ENCODE measurements at regions not wholly inside any gene's neighbourhood (a gene's known extent, or its start where the extent isn't known, plus 50 kb on each side); places are given as distances from the start of the nearest gene placed in this dataset.

DNA sequence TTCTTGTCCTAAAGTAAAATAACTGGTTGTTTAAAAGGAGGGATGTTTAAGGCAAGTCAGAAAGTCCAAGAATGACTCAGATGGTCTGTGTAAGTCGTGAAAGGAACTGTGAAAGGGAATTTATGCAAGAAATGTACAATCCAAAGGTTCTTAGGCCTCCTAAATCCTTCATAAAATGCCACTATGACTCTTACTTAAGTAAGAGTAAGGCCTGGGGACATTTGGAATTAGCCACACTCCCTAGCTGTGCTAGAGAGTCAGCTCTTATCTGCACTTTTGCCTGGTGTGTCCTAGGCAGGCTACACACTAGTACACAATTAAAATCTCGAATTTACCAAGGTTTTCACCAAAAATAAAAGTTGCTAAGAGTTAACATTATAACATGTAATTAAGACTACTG is 686.9 kb downstream of the UQCRFS1 start:
- TF ChIP-seq, protein P1, sequence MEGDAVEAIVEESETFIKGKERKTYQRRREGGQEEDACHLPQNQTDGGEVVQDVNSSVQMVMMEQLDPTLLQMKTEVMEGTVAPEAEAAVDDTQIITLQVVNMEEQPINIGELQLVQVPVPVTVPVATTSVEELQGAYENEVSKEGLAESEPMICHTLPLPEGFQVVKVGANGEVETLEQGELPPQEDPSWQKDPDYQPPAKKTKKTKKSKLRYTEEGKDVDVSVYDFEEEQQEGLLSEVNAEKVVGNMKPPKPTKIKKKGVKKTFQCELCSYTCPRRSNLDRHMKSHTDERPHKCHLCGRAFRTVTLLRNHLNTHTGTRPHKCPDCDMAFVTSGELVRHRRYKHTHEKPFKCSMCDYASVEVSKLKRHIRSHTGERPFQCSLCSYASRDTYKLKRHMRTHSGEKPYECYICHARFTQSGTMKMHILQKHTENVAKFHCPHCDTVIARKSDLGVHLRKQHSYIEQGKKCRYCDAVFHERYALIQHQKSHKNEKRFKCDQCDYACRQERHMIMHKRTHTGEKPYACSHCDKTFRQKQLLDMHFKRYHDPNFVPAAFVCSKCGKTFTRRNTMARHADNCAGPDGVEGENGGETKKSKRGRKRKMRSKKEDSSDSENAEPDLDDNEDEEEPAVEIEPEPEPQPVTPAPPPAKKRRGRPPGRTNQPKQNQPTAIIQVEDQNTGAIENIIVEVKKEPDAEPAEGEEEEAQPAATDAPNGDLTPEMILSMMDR (IDR thresholded peaks at IDR 0.05; ENCODE audit: low read depth, low read length) = no peak
- TF ChIP-seq POLR2A (IDR thresholded peaks at IDR 0.05; ENCODE audit: extremely low read depth, insufficient read length) = no peak
